HG02798 (cell line): ENCODE measurements at regions not wholly inside any gene's neighbourhood (a gene's known extent, or its start where the extent isn't known, plus 50 kb on each side); places are given as distances from the start of the nearest gene placed in this dataset.

Source experiments
- ATAC-seq: cut with Tn5 transposase; IDR thresholded peaks from one replicate; pipeline ENCODE4 v1.9.1; 2021; ENCODE audit warnings: mild to moderate bottlenecking; ENCODE audit not compliant: unreplicated experiment, poor library complexity

GRCh38 chr2:236882074-236882473 is 203.6 kb upstream of the COPS8 start:
- no peak for ATAC-seq

GRCh38 chr2:236882930-236883329 is 202.8 kb upstream of the COPS8 start:
- no peak for ATAC-seq

- ATAC-seq, result no peak
Observed at GRCh38 chr2:236883819-236884218, 201.9 kb upstream of the COPS8 start.

- ATAC-seq, result no peak
Observed at GRCh38 chr2:236884569-236885175, 201.0 kb upstream of the COPS8 start.

- no peak for ATAC-seq
Observed at GRCh38 chr2:236886456-236886855, 199.2 kb upstream of the COPS8 start.

- ATAC-seq, result no peak
Observed at GRCh38 chr2:236887531-236887930, 198.2 kb upstream of the COPS8 start.

- ATAC-seq, result no peak
Observed at GRCh38 chr2:236887953-236888793, 197.5 kb upstream of the COPS8 start.

GRCh38 chr2:236888794-236889780 is 196.6 kb upstream of the COPS8 start:
- ATAC-seq, result no peak

- ATAC-seq, result no peak
Observed at GRCh38 chr2:236889791-236890704, 195.6 kb upstream of the COPS8 start.

- ATAC-seq, result no peak
Observed at GRCh38 chr2:236892721-236893120, 193.0 kb upstream of the COPS8 start.

GRCh38 chr2:236894791-236895190 is 190.9 kb upstream of the COPS8 start:
- no peak for ATAC-seq

- ATAC-seq, result no peak
Observed at GRCh38 chr2:236895497-236895896, 190.2 kb upstream of the COPS8 start.

GRCh38 chr2:236896688-236897087 is 189.0 kb upstream of the COPS8 start:
- no peak for ATAC-seq

- no peak for ATAC-seq
Observed at GRCh38 chr2:236899146-236899545, 186.5 kb upstream of the COPS8 start.

- ATAC-seq, result no peak
Observed at GRCh38 chr2:236899950-236900640, 185.6 kb upstream of the COPS8 start.

GRCh38 chr2:236901956-236902355 is 183.7 kb upstream of the COPS8 start:
- ATAC-seq, result no peak

GRCh38 chr2:236903978-236904377 is 181.7 kb upstream of the COPS8 start:
- no peak for ATAC-seq

GRCh38 chr2:236904389-236905263 is 181.1 kb upstream of the COPS8 start:
- no peak for ATAC-seq
